DMS53 treated with DMSO at 0.1 percent for 48 hours (cell line): ENCODE measurements at regions not wholly inside any gene's neighbourhood (a gene's known extent, or its start where the extent isn't known, plus 50 kb on each side); places are given as distances from the start of the nearest gene placed in this dataset.
A peak's percentile ranks its signal among the peaks of the same experiment; 100 is the strongest.
"Not testable (repeated sequence)": the region's sequence is repeated elsewhere in the genome, so short reads cannot be mapped to it uniquely, and the experiment has no call there.

Source experiments
- DNase-seq: peaks from one replicate; lab custom pipeline; 2025; ENCODE audit not compliant: unreplicated experiment; lab: John Stamatoyannopoulos, UW

GRCh38 chr3:94787734-94788270, 724.9 kb downstream of the NSUN3 start:
- DNase-seq, result peak; percentile 54

- DNase-seq, result no peak
Measured at GRCh38 chr3:94794563-94794962, 731.7 kb downstream of the NSUN3 start.

- DNase-seq, result no peak
Measured at GRCh38 chr3:94799420-94800060, 736.7 kb downstream of the NSUN3 start.

- DNase-seq, result peak; percentile 71
Measured at GRCh38 chr3:94811836-94812235, 749.0 kb downstream of the NSUN3 start.

GRCh38 chr3:94821241-94821640, 758.4 kb downstream of the NSUN3 start:
- no peak for DNase-seq

GRCh38 chr3:94822298-94822697, 759.4 kb downstream of the NSUN3 start:
- DNase-seq, result no peak

- not testable (repeated sequence) for DNase-seq
Measured at GRCh38 chr3:94846251-94846650, 783.4 kb downstream of the NSUN3 start.

GRCh38 chr3:94862703-94863102, 799.8 kb downstream of the NSUN3 start:
- DNase-seq, result peak; percentile 38

GRCh38 chr3:94869059-94869547, 806.2 kb downstream of the NSUN3 start:
- no peak for DNase-seq

GRCh38 chr3:94873751-94874150, 810.9 kb downstream of the NSUN3 start:
- no peak for DNase-seq

- DNase-seq, result no peak
Measured at GRCh38 chr3:94875149-94875548, 812.3 kb downstream of the NSUN3 start.

- DNase-seq, result no peak
Measured at GRCh38 chr3:94887065-94887464, 824.2 kb downstream of the NSUN3 start.

- no peak for DNase-seq
Measured at GRCh38 chr3:94896994-94897393, 834.1 kb downstream of the NSUN3 start.

- peak; percentile 7 for DNase-seq
Measured at GRCh38 chr3:94904156-94904674, 841.4 kb downstream of the NSUN3 start.

- DNase-seq, result no peak
Measured at GRCh38 chr3:94909726-94910125, 846.9 kb downstream of the NSUN3 start.

- no peak for DNase-seq
Measured at GRCh38 chr3:94912656-94913055, 849.8 kb downstream of the NSUN3 start.

GRCh38 chr3:94927175-94927574, 864.3 kb downstream of the NSUN3 start:
- no peak for DNase-seq

- peak; percentile 81 for DNase-seq
Measured at GRCh38 chr3:94928921-94929320, 866.1 kb downstream of the NSUN3 start.

GRCh38 chr3:94935738-94936580, 873.1 kb downstream of the NSUN3 start:
- no peak for DNase-seq

GRCh38 chr3:94937980-94938379, 875.1 kb downstream of the NSUN3 start:
- no peak for DNase-seq

- no peak for DNase-seq
Measured at GRCh38 chr3:94946683-94947082, 883.8 kb downstream of the NSUN3 start.
